NCI-H2196 (cell line): ENCODE measurements at regions not wholly inside any gene's neighbourhood (a gene's known extent, or its start where the extent isn't known, plus 50 kb on each side); places are given as distances from the start of the nearest gene placed in this dataset.

ENCODE experiments used
- DNase-seq: peaks from one replicate; lab custom pipeline; 2025; ENCODE audit not compliant: unreplicated experiment; lab: John Stamatoyannopoulos, UW

GRCh38 chr5:58040044-58040443 is 419.8 kb downstream of the PLK2 start:
- DNase-seq: no peak

DNA sequence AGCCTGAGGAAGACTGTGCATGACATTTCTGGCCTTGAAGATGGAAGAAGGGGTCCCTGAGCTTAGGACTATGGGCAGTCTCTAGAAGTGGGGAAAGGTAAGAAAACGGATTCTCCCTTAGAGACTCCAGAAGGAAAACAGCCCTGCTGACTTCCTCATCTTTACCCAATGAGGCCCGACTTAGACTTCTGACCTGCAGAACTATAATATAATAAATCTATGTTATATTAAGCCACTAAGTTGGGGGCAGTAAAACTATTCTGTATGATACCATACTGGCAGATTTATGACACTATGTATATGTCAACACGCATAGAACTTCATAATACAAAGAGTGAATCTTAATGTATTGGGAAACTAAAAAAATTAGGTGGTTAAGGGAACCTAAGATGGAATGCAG is 422.0 kb downstream of the PLK2 start:
- no peak for DNase-seq

DNA sequence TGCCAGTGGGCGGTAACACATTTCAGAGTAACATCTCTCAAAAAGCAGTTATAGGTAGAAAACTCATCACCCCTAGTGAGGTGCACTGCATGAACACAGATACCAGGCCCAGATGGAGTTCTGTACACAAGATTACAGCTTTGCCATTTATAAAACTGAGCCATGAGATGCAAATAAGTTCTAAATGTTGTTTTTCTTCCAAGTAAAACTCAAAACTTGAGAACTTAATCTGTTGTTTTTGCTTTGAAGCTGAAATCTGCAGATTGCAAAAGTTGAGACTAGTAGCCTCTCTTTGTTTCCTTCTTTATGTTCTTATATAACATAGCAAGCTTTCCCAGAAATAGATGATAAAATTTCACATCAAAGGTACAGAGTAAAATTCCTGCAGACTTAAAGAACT is 434.1 kb downstream of the PLK2 start:
- no peak for DNase-seq

- DNase-seq: no peak
Observed at GRCh38 chr5:58024151-58024550, 435.7 kb downstream of the PLK2 start.

DNA sequence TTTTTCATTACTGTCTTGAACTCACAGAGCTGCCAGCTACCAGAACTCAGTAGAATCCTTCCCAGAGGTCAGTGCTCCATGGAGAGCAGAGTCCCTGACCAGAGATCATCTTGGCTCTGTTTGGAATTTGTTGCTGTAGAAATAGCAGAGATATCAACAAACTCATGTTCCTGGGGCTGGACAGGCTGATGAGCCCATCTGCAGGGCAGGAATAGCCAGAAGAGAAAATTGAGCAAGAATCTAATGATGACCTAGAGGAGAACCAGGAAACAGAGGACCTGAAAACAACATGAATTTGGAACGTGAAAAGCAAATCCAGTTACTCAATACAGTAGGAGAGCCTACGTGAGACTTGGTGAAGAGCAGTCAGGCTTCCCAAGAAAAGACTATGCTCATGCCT is 437.8 kb downstream of the PLK2 start:
- DNase-seq: no peak

DNA sequence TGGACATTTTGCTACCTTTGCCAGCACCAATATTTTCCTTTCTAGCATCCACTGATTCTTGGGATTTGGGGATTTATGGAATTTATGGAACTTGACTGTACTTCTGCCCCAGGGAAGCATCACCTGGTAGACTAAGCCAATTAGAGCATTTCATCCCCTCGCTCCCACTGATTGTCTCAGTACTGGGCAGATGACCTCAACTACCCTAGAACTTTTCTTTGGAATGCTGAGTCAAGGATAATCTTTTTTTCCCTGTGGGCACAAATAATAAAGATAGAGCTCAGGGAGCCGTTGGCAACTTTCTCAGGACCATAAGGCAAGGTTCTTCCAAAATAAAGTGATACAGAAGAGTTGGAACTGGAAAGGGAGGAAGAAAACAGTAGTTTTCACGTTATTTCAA is 438.4 kb downstream of the PLK2 start:
- DNase-seq: no peak

DNA sequence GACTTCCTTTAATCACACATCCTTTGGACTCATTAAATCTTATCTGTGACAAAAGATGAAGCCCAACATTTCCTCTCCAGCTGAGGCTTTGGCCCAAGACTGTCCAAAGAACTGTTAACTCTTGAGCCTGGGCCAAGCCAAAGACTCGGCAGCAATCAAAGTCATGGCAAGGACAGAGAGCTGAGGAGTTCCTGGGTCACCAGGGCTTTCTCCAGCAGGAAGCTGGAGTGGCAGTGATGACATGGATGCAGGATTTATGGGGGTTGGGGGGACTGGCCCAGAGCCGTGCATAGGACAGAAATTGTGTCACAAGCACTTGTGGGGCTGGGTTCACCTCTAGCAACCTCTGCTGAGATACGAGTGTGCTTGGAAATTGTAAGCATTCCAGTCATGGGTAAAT is 440.3 kb downstream of the PLK2 start:
- no peak for DNase-seq

- DNase-seq: no peak
Observed at GRCh38 chr5:58018016-58018415, 441.9 kb downstream of the PLK2 start.

- no peak for DNase-seq
Observed at GRCh38 chr5:58016877-58017276, 443.0 kb downstream of the PLK2 start.

GRCh38 chr5:58016358-58016757 is 443.5 kb downstream of the PLK2 start:
- DNase-seq: no peak

DNA sequence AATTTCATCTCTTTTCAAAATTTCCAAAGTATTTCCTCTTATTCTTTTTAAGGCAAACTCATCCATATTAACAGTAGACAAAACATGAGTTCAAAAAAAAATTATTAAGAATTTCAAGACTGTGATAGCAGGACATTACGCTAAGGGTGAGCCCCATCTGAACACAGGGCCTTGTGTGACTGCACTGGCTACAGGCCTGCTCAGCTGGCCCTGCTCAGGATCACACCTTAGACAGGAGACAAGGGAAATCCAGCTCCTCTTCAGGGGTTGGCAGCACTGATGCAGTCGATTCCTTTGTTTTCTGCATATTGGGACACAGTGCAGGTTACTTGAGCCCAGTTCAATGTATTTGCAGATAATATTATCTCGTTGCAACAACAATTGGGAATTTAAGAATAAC is 444.7 kb downstream of the PLK2 start:
- DNase-seq: no peak

DNA sequence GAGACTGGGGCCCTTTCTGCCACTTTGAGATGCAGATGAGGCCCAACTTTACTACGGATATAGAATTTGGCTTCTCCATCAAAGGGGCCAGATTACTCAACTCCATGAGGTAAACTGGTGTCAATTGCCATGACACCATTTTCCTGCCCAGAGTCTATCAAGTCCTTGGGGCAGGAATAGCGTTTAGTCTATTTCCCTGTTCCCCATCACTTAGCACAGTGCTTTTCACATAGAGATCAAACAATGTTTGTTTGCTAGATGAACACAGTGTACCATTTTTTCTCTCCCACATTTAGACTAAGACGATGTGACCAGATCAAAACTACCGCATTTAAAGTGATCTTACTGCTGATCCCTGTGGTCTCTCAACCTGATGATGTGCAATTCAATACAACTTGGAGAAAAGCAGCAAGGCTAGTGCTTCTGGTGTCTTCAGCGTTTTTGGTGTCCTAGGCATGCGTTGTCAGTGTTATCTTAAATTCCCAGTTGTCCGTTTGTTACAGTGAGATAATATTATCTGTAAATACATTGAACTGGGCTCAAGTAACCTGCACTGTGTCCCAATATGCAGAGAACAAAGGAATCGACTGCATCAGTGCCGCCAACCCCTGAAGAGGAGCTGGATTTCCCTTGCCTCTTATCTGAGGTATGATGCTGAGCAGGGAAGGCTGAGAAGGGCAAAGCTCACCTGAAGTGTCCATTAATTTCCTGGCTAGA is 446.2 kb downstream of the PLK2 start:
- DNase-seq: no peak

DNA sequence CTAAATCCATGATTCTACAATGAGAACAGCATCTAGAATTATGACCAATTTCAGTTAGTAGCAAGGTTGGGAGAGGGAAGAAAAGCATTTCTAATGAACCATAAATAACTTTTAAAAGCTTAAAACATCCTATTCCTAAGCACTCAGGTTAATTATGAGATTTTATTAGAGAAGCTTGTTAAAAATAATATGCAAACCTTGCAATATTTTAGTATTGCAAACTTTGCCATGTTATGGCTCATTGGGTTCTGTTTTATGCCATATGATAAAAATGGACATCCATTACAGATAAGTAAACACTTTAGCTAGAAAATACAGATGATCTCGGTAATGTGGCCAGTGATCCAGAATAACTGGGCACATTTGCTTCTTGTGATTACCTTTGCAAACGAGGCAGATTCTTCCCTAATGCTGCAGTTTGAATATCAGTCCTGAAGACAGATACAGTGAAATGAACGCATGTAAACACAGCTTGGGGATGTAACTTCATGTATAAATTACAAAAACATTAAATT is 447.0 kb downstream of the PLK2 start:
- DNase-seq: no peak

- DNase-seq: no peak
Observed at GRCh38 chr5:58012102-58012501, 447.8 kb downstream of the PLK2 start.

GRCh38 chr5:58011301-58011700 is 448.6 kb downstream of the PLK2 start:
- DNase-seq: no peak

DNA sequence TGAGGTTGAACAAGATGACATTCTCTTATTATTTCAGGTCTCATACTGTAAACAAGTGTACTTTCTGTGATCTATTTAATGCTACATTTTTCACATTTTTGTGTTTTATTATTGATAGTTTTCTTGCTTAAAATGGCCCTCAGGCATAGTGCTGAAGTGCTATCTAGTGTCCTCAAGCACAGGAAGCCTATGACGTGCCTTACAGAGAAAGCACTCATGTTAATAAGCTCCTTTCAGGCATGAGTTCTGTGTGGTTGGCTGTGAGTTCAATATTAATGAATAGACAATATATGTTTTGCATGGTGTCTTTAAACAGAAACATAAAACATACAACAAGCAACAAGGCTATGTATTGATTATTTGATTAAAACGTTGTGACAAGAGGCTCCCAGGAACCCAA is 450.1 kb downstream of the PLK2 start:
- DNase-seq: no peak

- no peak for DNase-seq
Observed at GRCh38 chr5:58002323-58002722, 457.6 kb downstream of the PLK2 start.

DNA sequence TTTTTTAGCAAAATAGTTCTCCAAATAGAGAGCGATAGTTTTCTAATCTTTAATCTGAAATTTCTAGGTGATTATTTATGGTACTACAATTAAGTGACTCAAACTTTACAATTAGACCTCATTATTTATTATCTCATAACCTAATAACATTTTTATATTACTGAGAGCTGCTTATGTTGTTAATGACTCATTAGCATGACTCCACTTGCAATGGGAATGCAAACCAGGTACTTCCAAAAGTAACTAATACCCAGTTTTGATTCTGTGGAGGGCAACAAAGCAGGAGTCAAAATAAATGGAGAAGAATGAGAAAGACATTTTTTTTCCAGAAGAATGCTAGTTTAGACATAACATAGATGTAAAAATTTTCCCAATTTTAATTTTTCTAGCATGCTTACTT is 466.0 kb downstream of the PLK2 start:
- DNase-seq: no peak

DNA sequence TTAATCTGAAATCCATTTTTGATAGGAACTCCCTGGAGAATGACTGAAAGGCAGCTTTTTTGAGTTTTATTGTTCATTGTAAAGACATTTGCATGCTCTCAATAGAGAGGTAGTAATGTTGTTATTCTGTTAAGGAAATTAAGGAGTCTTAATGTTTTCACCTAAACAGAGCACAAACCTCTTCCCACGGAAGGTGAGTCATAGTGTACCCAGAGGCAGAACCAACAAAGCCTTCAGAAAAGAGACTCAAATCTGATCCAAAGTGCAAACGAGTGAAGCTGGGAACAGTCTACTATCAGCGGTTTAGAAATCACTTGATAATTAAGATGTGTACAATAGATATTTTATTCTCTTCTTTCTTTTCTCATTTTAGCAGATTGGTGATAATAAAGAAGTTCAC is 470.5 kb downstream of the PLK2 start:
- DNase-seq: no peak

GRCh38 chr5:57988813-57989212 is 471.1 kb downstream of the PLK2 start:
- no peak for DNase-seq

DNA sequence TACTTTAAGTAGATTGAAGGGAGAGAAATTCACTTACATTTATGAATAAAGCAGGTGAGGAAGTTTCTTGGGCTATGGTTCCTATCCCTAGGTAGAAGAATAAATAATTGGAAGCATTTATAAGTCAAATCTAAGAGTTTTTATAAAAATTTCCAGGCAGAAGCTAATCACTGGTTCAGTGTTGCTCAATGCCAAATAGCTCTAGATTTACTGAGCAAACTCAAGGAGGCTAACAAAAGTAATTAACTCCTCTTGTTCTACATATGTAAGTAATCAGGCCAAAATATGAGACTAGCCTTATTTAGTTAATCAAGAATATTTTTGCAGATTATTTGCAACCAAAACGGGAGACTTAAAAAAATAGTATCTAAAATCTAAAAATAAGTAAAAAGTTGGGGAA is 472.3 kb downstream of the PLK2 start:
- no peak for DNase-seq

DNA sequence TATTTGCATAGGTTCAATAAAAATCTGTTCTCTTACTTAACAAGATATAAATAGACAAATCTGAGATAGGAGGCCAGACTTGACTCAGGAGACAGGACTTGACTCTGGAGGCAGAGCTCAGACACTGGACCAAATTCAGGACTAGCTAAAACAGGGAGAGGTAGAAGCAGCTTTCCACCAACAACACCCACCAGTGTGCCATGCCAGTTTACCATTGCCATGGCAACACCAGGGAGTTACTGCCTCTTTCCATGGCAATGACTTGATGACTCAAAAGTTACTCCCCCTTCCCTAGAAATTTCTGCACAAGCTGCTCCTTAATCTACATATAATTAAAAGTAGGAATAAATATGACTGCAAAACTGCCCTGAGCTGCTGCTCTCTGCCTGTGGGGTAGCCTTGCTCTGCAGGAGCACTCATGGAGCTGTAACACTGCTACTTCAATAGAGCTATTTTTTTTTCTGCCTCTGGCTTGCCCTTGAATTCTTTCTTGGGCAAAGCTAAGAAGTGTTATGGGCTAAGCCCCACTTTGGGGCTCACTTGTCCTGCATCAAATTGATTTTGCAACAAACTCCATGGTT is 473.0 kb downstream of the PLK2 start:
- DNase-seq: no peak

GRCh38 chr5:57983426-57983825 is 476.5 kb downstream of the PLK2 start:
- no peak for DNase-seq
